ENCODE measurements at regions not wholly inside any gene's neighbourhood (a gene's known extent, or its start where the extent isn't known, plus 50 kb on each side); places are given as distances from the start of the nearest gene placed in this dataset.
A peak's percentile ranks its signal among the peaks of the same experiment; 100 is the strongest.

DNA sequence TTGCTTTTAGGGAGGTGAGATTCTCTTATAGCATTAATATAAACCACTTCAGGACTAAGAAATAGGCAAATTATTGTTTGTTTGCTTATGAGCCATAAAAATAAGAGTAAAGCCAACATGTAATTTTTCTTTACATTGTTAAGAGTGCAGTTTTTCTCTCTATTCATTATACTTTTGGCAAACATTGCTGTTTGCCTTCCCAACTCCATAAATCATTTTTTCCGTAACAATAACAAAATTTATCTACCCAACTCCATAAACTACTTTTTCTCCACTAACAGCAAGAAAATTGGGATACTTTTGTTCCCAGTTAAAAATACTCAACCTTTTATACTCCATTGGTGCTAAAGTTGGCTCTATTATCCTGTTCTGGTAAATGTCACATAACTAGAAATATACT, 229.7 kb upstream of the GPRIN3 start:
- ChIA-PET CTCF (ENCODE audit: partially characterized antibody) (no interaction called here), POLR2A (ENCODE audit: partially characterized antibody) (no interaction called here)
- peaks cover 0 to 3% (median 0%) of the 10 kb centered on the region in 8 donors for H3K9me3 Mint-ChIP-seq
- no peak overlapping the region for H3K4me3 Mint-ChIP-seq
- intact Hi-C loops (cut with micrococcal nuclease) = no loop called here
- Histone ChIP-seq H3K36me3 (ENCODE audit: insufficient read depth, low read length) (no peaks in the 10 kb centered on the region), H3K4me1 (ENCODE audit: insufficient read depth, low read length) (no peaks in the 10 kb centered on the region), H3K4me3 (ENCODE audit: low read length in 2 of 2) (no peak overlapping the region), H3K9me3 (ENCODE audit: control insufficient read depth in 1 of 2, low read length in 2 of 2) (no peaks in the 10 kb centered on the region), H3K27me3 (ENCODE audit: insufficient read depth, low read length) (no peaks in the 10 kb centered on the region), H3K27ac (ENCODE audit: low read depth, low read length) (no peak overlapping the region)
- no peaks in the 10 kb centered on the region for H3K4me1 Mint-ChIP-seq
- no peaks in the 10 kb centered on the region for H3K36me3 Mint-ChIP-seq
- no peak overlapping the region for H3K27ac Mint-ChIP-seq
- H3K27me3 Mint-ChIP-seq = peaks cover 4 to 13% of the 10 kb centered on the region in 2 donors
- DNase-seq = no peak

DNA sequence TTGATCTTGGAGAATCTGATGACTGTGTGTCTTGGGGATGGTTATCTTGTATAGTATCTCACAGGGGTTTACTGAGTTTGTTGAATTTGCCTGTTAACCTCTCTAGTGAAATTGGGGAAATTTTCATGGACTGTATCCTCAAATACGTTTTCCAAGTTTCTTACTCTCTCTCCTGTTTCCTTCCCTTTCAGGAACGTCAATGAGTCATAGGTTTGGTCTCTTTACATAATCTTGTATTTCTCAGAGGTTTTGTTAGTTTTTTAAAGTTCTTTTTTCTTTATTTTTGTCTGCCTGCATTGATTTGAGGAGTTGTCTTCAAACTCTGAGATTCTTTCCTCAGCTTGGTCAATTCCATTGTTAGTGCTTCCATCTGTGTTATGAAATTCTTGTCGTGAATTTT, 227.7 kb upstream of the GPRIN3 start:
- H3K9me3 ChIP-seq (ENCODE audit: control insufficient read depth in 1 of 2, low read length in 2 of 2) = no peaks in the 10 kb centered on the region
- Mint-ChIP-seq H3K4me1 (no peaks in the 10 kb centered on the region), H3K27me3 (peaks cover 6 to 13% of the 10 kb centered on the region in 2 donors), H3K27ac (no peak overlapping the region), H3K9me3 (peaks cover 0 to 3% (median 0%) of the 10 kb centered on the region in 8 donors), H3K4me3 (no peak overlapping the region), H3K36me3 (no peaks in the 10 kb centered on the region)
- H3K4me1 ChIP-seq (ENCODE audit: insufficient read depth, low read length) = no peaks in the 10 kb centered on the region
- POLR2A ChIA-PET (ENCODE audit: partially characterized antibody) = no interaction called here
- H3K27me3 ChIP-seq (ENCODE audit: insufficient read depth, low read length) = no peaks in the 10 kb centered on the region
- DNase-seq = no peak
- no peak overlapping the region for H3K4me3 ChIP-seq (ENCODE audit: low read length in 2 of 2)
- H3K27ac ChIP-seq (ENCODE audit: low read depth, low read length) = no peak overlapping the region
- H3K36me3 ChIP-seq (ENCODE audit: insufficient read depth, low read length) = no peaks in the 10 kb centered on the region
- intact Hi-C loops (cut with micrococcal nuclease) = no loop called here
- CTCF ChIA-PET (ENCODE audit: partially characterized antibody) = no interaction called here

DNA sequence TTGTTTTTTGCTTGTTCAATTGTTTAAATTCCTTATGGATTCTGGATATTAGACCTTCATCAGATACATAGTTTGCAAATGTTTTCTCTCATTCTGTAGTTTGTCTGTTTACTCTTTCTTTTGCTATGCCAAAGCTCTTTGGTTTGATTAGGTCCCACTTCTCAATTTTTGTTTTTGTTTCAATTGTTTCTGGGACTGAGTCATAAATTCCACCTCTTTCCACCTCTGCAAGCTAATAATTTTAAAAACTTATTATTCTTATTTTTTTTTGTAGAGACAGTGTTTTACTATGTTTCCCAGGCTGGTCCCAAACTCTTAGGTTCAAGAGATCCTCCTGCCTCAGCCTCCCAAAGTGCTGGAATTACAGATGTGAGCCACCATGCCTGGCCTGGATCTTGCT, 226.8 kb upstream of the GPRIN3 start:
- Mint-ChIP-seq H3K4me1 (no peaks in the 10 kb centered on the region), H3K9me3 (peaks cover 0 to 3% (median 0%) of the 10 kb centered on the region in 8 donors), H3K36me3 (no peaks in the 10 kb centered on the region), H3K4me3 (no peak overlapping the region), H3K27ac (no peak overlapping the region), H3K27me3 (peaks cover 6 to 13% of the 10 kb centered on the region in 2 donors)
- intact Hi-C loops (cut with micrococcal nuclease) = no loop called here
- DNase-seq = no peak
- Histone ChIP-seq H3K4me3 (ENCODE audit: low read length in 2 of 2) (no peak overlapping the region), H3K9me3 (ENCODE audit: control insufficient read depth in 1 of 2, low read length in 2 of 2) (no peaks in the 10 kb centered on the region), H3K27ac (ENCODE audit: low read depth, low read length) (no peak overlapping the region), H3K27me3 (ENCODE audit: insufficient read depth, low read length) (no peaks in the 10 kb centered on the region), H3K36me3 (ENCODE audit: insufficient read depth, low read length) (no peaks in the 10 kb centered on the region), H3K4me1 (ENCODE audit: insufficient read depth, low read length) (no peaks in the 10 kb centered on the region)
- POLR2A ChIA-PET (ENCODE audit: partially characterized antibody) = no interaction called here
- CTCF ChIA-PET (ENCODE audit: partially characterized antibody) = no interaction called here

DNA sequence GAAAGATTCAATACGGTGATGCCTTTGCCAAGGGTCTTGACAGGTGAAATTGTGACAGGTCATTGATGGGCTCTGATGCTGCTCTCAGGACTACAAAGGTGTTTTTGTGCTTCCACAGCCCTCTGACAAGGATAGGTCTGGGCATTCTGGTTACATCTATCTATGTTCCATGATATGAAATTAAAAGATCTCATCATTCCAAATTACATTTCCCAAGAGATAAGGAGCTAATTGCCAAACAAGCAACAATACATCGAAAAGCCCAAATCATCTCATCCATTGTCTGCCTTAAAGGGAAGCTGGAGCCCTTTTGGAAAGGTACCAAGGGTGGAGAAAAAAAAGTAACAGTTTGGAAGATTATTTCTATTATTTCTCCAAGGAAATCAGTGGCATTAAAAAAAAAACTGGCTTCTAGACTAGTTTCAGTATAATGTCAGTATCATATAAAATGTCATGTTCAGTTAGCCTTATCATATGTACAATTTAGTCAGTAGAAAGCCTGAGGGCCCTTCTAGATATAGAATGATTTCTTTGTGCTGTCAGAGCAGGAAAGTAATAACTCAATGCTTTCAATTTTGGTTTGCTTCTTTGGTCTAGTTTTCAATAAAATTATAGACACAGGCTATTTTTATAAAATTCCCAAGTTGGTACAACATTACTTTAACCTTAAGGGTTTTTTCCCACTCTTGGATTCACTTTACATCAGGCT, 224.5 kb upstream of the GPRIN3 start:
- Histone ChIP-seq H3K4me1 (ENCODE audit: insufficient read depth, low read length) (peaks cover 9% of the 10 kb centered on the region), H3K27ac (ENCODE audit: low read depth, low read length) (no peak overlapping the region), H3K27me3 (ENCODE audit: insufficient read depth, low read length) (no peaks in the 10 kb centered on the region), H3K36me3 (ENCODE audit: insufficient read depth, low read length) (no peaks in the 10 kb centered on the region), H3K9me3 (ENCODE audit: control insufficient read depth in 1 of 2, low read length in 2 of 2) (no peaks in the 10 kb centered on the region), H3K4me3 (ENCODE audit: low read length in 2 of 2) (no peak overlapping the region)
- Mint-ChIP-seq H3K27me3 (peaks cover 6 to 12% of the 10 kb centered on the region in 2 donors), H3K36me3 (no peaks in the 10 kb centered on the region), H3K9me3 (peaks cover 0 to 3% (median 0%) of the 10 kb centered on the region in 8 donors), H3K4me3 (no peak overlapping the region), H3K27ac (no peak overlapping the region), H3K4me1 (peaks cover 5 to 7% (median 6%) of the 10 kb centered on the region in 4 donors)
- no peak for DNase-seq
- POLR2A ChIA-PET (ENCODE audit: partially characterized antibody) = no interaction called here
- CTCF ChIA-PET (ENCODE audit: partially characterized antibody) = no interaction called here
- intact Hi-C loops (cut with micrococcal nuclease) = no loop called here

DNA sequence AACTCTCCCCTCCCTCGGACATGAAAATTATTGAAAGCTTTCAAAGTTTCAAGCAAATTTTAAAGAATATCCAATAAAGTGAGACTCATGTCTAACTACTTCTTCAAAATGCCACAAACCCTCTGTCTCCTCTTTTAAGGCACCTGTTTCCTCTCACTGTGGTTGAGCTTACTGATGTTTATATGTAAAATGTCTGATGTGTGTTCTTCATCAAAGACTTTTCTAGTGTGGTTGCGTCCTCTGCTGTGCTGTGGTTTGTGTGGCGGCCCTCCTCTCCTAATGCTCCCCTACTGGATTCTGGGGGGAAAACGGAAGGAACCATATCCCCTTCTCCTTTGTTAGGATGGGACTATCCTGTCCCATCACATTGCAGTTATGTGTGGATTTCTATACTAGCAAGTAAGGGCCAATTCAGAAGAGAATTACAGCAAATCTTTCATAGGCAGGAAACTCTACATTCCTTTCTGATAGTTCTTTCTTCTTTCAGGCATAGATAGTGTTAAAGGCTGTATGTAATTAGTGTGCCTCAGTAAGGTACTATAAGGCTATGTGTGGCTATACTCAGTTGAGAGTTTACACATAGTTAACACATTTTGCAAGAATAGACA, 221.0 kb upstream of the GPRIN3 start:
- Histone ChIP-seq H3K4me3 (ENCODE audit: low read length in 2 of 2) (no peak overlapping the region), H3K4me1 (ENCODE audit: insufficient read depth, low read length) (peaks cover 9% of the 10 kb centered on the region), H3K27me3 (ENCODE audit: insufficient read depth, low read length) (no peaks in the 10 kb centered on the region), H3K36me3 (ENCODE audit: insufficient read depth, low read length) (no peaks in the 10 kb centered on the region), H3K27ac (ENCODE audit: low read depth, low read length) (no peak overlapping the region), H3K9me3 (ENCODE audit: control insufficient read depth in 1 of 2, low read length in 2 of 2) (no peaks in the 10 kb centered on the region)
- Mint-ChIP-seq H3K27me3 (peaks cover 13 to 14% of the 10 kb centered on the region in 2 donors), H3K36me3 (no peaks in the 10 kb centered on the region), H3K27ac (no peak overlapping the region), H3K4me1 (peaks cover 5 to 7% (median 6%) of the 10 kb centered on the region in 4 donors), H3K4me3 (peak overlapping the region in 3 of 8 donors; percentile 2 to 43 (median 29)), H3K9me3 (no peaks in the 10 kb centered on the region)
- intact Hi-C loops (cut with micrococcal nuclease) = no loop called here
- ChIA-PET CTCF (ENCODE audit: partially characterized antibody) (no interaction called here), POLR2A (ENCODE audit: partially characterized antibody) (no interaction called here)
- peak in 4 of 5 donors; percentile 9 to 22 (median 18) for DNase-seq

DNA sequence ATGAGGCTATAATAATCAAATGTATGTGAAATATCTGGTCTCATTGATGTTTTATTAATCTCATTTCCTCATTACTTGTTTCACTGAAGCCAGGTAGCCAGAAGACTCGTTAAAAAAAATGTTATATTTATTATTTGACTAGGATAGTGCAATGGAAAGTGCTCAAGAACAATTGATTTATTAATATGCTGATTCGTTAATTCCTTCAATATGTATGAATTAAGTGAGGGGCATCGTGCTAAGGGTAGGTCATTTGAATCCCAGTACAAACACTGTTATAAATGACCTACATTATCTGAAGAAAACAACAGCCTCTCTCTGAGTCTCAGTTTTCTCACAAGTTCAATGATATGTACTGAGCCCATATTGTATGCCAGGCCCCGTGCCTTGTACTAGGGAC, 214.2 kb upstream of the GPRIN3 start:
- Mint-ChIP-seq H3K9me3 (no peaks in the 10 kb centered on the region), H3K36me3 (no peaks in the 10 kb centered on the region), H3K27ac (no peak overlapping the region), H3K4me3 (no peak overlapping the region), H3K27me3 (peaks cover 34 to 35% of the 10 kb centered on the region in 2 donors), H3K4me1 (no peaks in the 10 kb centered on the region)
- no peaks in the 10 kb centered on the region for H3K4me1 ChIP-seq (ENCODE audit: insufficient read depth, low read length)
- H3K27me3 ChIP-seq (ENCODE audit: insufficient read depth, low read length) = no peaks in the 10 kb centered on the region
- no peaks in the 10 kb centered on the region for H3K9me3 ChIP-seq (ENCODE audit: control insufficient read depth in 1 of 2, low read length in 2 of 2)
- DNase-seq = no peak
- no peaks in the 10 kb centered on the region for H3K36me3 ChIP-seq (ENCODE audit: insufficient read depth, low read length)
- H3K4me3 ChIP-seq (ENCODE audit: low read length in 2 of 2) = no peak overlapping the region
- H3K27ac ChIP-seq (ENCODE audit: low read depth, low read length) = no peak overlapping the region
- intact Hi-C loops (cut with micrococcal nuclease) = no loop called here
- ChIA-PET POLR2A (ENCODE audit: partially characterized antibody) (no interaction called here), CTCF (ENCODE audit: partially characterized antibody) (no interaction called here)

DNA sequence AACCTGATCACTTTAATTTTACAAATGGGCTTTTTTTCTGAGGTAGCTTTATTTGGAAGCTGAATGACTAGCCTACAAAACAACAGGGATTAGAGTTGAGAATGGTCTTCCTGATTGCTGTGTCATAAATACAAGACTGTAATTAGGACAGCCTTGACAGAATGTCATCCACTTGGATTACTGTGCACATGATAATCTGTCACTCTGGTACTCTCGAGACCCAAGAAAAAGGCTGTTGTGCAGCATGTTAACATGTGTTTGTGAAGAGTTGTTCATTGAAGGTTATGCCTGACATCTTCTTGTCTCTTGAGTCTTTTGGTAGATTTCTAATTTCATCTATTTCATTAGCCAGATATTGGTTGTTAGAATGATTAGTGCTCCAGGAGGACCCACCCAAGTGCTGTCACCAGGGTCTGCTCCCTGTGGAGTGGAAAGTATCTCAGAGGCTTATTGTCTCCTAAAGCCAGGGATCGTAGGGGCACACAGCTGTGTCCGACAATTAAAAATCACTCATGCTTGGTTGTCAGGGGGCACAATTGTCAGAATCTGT, 212.2 kb upstream of the GPRIN3 start:
- Histone ChIP-seq H3K9me3 (ENCODE audit: control insufficient read depth in 1 of 2, low read length in 2 of 2) (no peaks in the 10 kb centered on the region), H3K4me3 (ENCODE audit: low read length in 2 of 2) (no peak overlapping the region), H3K4me1 (ENCODE audit: insufficient read depth, low read length) (no peaks in the 10 kb centered on the region), H3K36me3 (ENCODE audit: insufficient read depth, low read length) (no peaks in the 10 kb centered on the region), H3K27ac (ENCODE audit: low read depth, low read length) (no peak overlapping the region), H3K27me3 (ENCODE audit: insufficient read depth, low read length) (no peaks in the 10 kb centered on the region)
- H3K36me3 Mint-ChIP-seq = no peaks in the 10 kb centered on the region
- POLR2A ChIA-PET (ENCODE audit: partially characterized antibody) = no interaction called here
- no peak overlapping the region for H3K4me3 Mint-ChIP-seq
- H3K9me3 Mint-ChIP-seq = no peaks in the 10 kb centered on the region
- intact Hi-C loops (cut with micrococcal nuclease) = no loop called here
- H3K4me1 Mint-ChIP-seq = no peaks in the 10 kb centered on the region
- H3K27me3 Mint-ChIP-seq = peaks cover 26 to 27% of the 10 kb centered on the region in 2 donors
- H3K27ac Mint-ChIP-seq = no peak overlapping the region
- DNase-seq = no peak
- CTCF ChIA-PET (ENCODE audit: partially characterized antibody) = no interaction called here
